ENCODE measurements at regions not wholly inside any gene's neighbourhood (a gene's known extent, or its start where the extent isn't known, plus 50 kb on each side); places are given as distances from the start of the nearest gene placed in this dataset.

GRCh38 chr6:144578385-144579350, 293.5 kb downstream of the UTRN start:
- no peak for TF ChIP-seq CTCF (IDR thresholded peaks at IDR 0.05; ENCODE audit: insufficient read depth, low read length)

GRCh38 chr6:144580039-144580438, 294.9 kb downstream of the UTRN start:
- no peak for DNase-seq (ENCODE audit: low read depth)
- no peak for TF ChIP-seq CTCF (IDR thresholded peaks at IDR 0.05; ENCODE audit: insufficient read depth, low read length)
- no peak overlapping the region for H3K4me3 ChIP-seq (ENCODE audit: low read depth, low read length)

More at GRCh38 chr6:144578385-144579350, 293.5 kb downstream of the UTRN start:
- peak; percentile 43 for DNase-seq (ENCODE audit: low read depth)
- no peak overlapping the region for H3K4me3 ChIP-seq (ENCODE audit: low read depth, low read length)

DNA sequence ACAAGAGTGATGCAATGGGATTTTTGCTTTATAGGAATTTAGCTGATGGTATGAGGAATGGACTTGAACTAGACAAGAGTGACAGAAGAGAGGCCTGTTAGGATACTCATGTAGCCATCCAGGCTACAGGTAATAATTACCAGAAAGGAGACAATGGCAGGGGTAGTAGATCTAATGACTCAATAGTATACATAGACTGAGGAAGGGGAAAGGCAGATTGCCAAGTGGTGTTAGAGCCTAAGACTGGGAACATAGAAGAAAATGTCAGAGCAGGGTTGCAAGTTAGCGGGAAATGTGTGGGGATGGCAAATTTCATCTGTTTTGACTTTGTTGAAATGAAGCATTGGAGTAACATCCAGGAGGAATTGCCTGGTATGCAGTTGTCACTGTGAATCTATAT, 295.6 kb downstream of the UTRN start:
- TF ChIP-seq CTCF (IDR thresholded peaks at IDR 0.05; ENCODE audit: insufficient read depth, low read length) = no peak
- no peak for DNase-seq (ENCODE audit: low read depth)
- H3K4me3 ChIP-seq (ENCODE audit: low read depth, low read length) = no peak overlapping the region

GRCh38 chr6:144581812-144582537, 296.8 kb downstream of the UTRN start:
- H3K4me3 ChIP-seq (ENCODE audit: low read depth, low read length) = no peak overlapping the region
- peak; percentile 57 for TF ChIP-seq CTCF (IDR thresholded peaks at IDR 0.05; ENCODE audit: insufficient read depth, low read length)
- peak; percentile 43 for DNase-seq (ENCODE audit: low read depth)

- peak; percentile 20 for DNase-seq (ENCODE audit: low read depth)
- no peak overlapping the region for H3K4me3 ChIP-seq (ENCODE audit: low read depth, low read length)
- no peak for TF ChIP-seq CTCF (IDR thresholded peaks at IDR 0.05; ENCODE audit: insufficient read depth, low read length)
These were observed 297.9 kb downstream of the UTRN start for GRCh38 chr6:144582939-144583613.

GRCh38 chr6:144583614-144583954, 298.4 kb downstream of the UTRN start:
- no peak for DNase-seq (ENCODE audit: low read depth)
- no peak for TF ChIP-seq CTCF (IDR thresholded peaks at IDR 0.05; ENCODE audit: insufficient read depth, low read length)
- H3K4me3 ChIP-seq (ENCODE audit: low read depth, low read length) = no peak overlapping the region

All from fibroblast of the aortic adventitia (primary cell).